Body of pancreas (tissue), 4 donors: ENCODE measurements at regions not wholly inside any gene's neighbourhood (a gene's known extent, or its start where the extent isn't known, plus 50 kb on each side); places are given as distances from the start of the nearest gene placed in this dataset.

ENCODE experiments used
- ATAC-seq: fragments of 150-250 bp; one replicate; pipeline ENCODE4 v1.9.1; 2016
- DNase-seq, 4 donors: peaks; one replicate each; pipeline ENCODE4 v3.0.0-alpha.2; 2019
- H3K27ac ChIP-seq, 4 donors: fragments of 200-600 bp; sonication (generic); 1 replicate in 3 of 4; 2 replicates in 1 of 4; pipeline versions ENCODE4 v1.5.1 to v1.6.1; 2016 to 2019; ENCODE audit warnings: mild to moderate bottlenecking in 1 of 4, mixed read lengths in 1 of 4, moderate library complexity in 1 of 4
- H3K27me3 ChIP-seq, 2 donors: fragments of 200-600 bp; sonication (generic); one replicate each; pipeline ENCODE4 v1.6.0; 2016; ENCODE audit warnings: mild to moderate bottlenecking in 1 of 2
- H3K36me3 ChIP-seq, 2 donors: fragments of 200-600 bp; sonication (generic); replicated peaks in 1 of 2; 2 replicates each; pipeline ENCODE4 v1.5.1; 2016; ENCODE audit warnings: low read depth in 2 of 2; ENCODE audit not compliant: insufficient read depth in 1 of 2
- H3K4me1 ChIP-seq: fragments of 200-600 bp; sonication (generic); one replicate; pipeline ENCODE4 v1.6.0; 2016
- H3K4me3 ChIP-seq, 2 donors: fragments of 200-600 bp; sonication (generic); 1 replicate in 1 of 2; 2 replicates in 1 of 2; pipeline ENCODE4 v1.5.1; 2016 to 2019
- H3K9me3 ChIP-seq, 3 donors: fragments of 200-600 bp; sonication (generic); 1 replicate in 2 of 3; 2 replicates in 1 of 3; pipeline ENCODE4 v1.5.1; 2016
- POLR2A ChIP-seq, 3 donors: fragments of 450-650 bp; IDR thresholded peaks; one replicate each; pipeline ENCODE4 v1.6.1; 2016; ENCODE audit warnings: antibody characterized with exemption in 3 of 3, mild to moderate bottlenecking in 2 of 3
- WGBS, 2 donors: methylation state at CpG; one replicate each; pipeline ENCODE4 v1.1.5; 2017; 5-methylcytosine and 5-hydroxymethylcytosine counted together
- intact Hi-C: fragments of 100-400 bp; cut with DNase I; formaldehyde crosslinking; loops from one replicate; pipeline ENCODE4 v1.15.1; 2023
- TF ChIP-seq, protein P1 (sequence below), 7 experiments: fragments of 450-650 bp in 4 of 7; fragments of 200-600 bp in 3 of 7; sonication (generic) in 3 of 7; IDR thresholded peaks; one replicate each; pipeline ENCODE4 v1.5.1; 2016 to 2019; ENCODE audit warnings: antibody characterized with exemption in 7 of 7

DNA sequence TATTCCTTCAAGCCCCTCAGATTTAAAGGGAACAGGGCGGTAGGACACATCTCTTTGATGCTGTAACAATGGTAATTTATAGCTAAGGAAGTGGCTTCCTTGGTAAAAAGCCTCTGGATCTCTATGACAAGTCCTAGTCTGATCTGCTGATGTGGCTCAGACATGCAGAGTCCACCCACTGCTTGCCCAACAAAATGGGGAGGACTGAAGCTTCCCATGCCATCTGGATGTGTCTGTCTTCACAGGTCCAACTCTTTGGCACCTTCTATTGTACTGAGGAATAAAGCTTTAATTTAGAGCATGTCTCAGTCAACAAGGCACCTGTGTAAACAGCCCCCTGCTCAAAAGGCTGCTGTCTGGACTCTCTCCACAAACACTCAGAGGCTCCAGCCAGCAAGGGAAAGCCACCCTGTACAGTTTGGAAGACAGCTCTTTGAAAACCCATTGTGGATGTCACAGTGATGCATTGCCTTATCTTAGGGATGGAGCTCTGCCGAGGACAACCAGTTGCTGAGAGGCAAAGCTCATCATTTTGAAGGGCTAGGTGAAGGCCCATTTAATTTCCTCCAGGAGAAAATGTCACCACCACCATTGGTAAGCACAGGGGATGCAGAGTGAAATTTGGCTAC is 348.6 kb upstream of the GRM7 start:
- H3K4me1 ChIP-seq = no peaks in the 10 kb centered on the region
- intact Hi-C loops = no loop called here
- no peak for ATAC-seq

DNA sequence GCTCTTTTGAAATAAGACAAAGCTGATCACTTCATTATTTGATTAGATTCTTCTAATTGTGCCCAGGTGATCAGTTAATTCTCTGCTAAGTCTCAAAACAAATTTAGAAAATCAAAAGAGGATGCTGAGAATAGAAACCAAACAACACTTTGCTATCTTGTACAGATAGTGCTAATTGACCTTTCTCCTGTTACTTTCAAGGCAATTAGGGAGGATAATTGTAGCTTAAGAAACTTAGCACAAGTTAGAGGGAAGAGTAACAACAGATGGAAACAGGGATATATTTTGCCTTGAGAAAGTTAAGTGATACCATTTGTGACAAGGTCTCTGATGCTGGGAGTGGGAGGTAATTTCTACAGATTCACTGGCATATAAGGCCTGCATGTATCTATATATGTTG is 344.8 kb upstream of the GRM7 start:
- no peak overlapping the region for H3K4me3 ChIP-seq
- no peak for DNase-seq
- TF ChIP-seq POLR2A (IDR thresholded peaks at IDR 0.05) = no peak
- TF ChIP-seq, protein P1, sequence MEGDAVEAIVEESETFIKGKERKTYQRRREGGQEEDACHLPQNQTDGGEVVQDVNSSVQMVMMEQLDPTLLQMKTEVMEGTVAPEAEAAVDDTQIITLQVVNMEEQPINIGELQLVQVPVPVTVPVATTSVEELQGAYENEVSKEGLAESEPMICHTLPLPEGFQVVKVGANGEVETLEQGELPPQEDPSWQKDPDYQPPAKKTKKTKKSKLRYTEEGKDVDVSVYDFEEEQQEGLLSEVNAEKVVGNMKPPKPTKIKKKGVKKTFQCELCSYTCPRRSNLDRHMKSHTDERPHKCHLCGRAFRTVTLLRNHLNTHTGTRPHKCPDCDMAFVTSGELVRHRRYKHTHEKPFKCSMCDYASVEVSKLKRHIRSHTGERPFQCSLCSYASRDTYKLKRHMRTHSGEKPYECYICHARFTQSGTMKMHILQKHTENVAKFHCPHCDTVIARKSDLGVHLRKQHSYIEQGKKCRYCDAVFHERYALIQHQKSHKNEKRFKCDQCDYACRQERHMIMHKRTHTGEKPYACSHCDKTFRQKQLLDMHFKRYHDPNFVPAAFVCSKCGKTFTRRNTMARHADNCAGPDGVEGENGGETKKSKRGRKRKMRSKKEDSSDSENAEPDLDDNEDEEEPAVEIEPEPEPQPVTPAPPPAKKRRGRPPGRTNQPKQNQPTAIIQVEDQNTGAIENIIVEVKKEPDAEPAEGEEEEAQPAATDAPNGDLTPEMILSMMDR (IDR thresholded peaks at IDR 0.05) = no peak
- intact Hi-C loops = no loop called here
- no peaks in the 10 kb centered on the region for H3K9me3 ChIP-seq
- no peaks in the 10 kb centered on the region for H3K4me1 ChIP-seq
- no peak for ATAC-seq
- H3K36me3 ChIP-seq = no peaks in the 10 kb centered on the region
- H3K27me3 ChIP-seq = no peaks in the 10 kb centered on the region
- H3K27ac ChIP-seq = no peak overlapping the region

More for the DNA sequence above, 348.6 kb upstream of the GRM7 start:
- no peak for TF ChIP-seq POLR2A (IDR thresholded peaks at IDR 0.05)
- TF ChIP-seq, protein P1 (IDR thresholded peaks at IDR 0.05) = no peak
- 67 to 71% methylated on average over 2 of the region's 2 CpGs for WGBS, 2 donors
- Histone ChIP-seq H3K4me3 (no peak overlapping the region), H3K9me3 (no peaks in the 10 kb centered on the region), H3K27ac (no peak overlapping the region), H3K27me3 (no peaks in the 10 kb centered on the region), H3K36me3 (no peaks in the 10 kb centered on the region)
- DNase-seq = no peak

DNA sequence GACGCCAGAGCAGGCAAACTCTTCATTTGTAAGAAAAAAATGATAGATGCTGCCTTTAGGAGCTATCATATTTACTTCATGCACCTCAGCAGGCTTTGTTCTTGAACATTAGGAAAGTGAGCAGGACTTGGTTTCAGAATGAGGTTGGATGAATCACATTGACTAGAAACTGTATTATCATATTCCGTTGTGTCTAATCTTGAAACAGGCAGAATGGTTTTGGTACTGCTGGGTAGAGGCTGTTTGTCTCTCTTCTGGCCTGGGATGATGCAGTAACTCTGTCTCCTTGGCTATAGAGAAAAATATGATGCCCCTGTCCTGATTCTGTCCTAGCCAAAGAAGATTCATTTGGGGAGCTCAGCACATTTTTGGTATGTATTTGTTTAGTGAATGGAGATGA is 344.2 kb upstream of the GRM7 start:
- no peak for DNase-seq
- 67 to 75% methylated on average over 2 of the region's 2 CpGs for WGBS, 2 donors

DNA sequence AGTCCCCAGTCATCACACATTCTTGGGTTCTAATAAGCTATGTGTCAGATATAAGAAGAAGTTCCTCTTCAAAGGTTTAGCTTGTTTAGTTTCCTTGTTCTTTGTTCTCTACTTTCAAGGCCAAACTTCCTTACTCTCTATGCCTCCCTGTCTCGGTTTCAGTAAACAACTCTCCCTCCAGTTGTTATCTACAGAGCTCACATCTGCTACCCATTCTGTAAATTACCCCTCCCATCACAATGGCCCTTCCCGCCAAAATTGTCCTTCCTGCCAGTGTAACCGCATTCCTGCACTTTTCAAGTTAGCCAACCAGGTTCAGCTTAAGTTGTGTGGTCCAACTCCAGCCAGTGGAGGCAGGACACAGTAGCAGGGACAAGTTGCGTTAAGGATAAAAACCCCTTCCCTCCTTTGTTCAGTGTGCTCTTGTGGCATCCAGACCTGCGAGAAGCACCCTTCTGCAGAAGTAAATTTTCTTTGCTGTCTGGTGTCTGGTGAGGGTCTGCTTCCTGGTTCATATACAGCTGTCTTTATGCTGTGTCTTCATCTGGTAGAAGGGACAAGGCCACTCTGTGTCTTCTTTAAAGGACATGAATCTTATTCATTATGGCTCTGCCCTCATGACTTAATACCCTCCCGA is 342.1 kb upstream of the GRM7 start:
- Histone ChIP-seq H3K27me3 (no peaks in the 10 kb centered on the region), H3K4me3 (no peak overlapping the region), H3K9me3 (no peaks in the 10 kb centered on the region), H3K36me3 (no peaks in the 10 kb centered on the region), H3K27ac (no peak overlapping the region), H3K4me1 (no peaks in the 10 kb centered on the region)
- 70 to 74% methylated on average over 6 of the region's 6 CpGs for WGBS, 2 donors
- no peak for ATAC-seq
- no peak for DNase-seq
- intact Hi-C loops = no loop called here
- TF ChIP-seq, protein P1 (IDR thresholded peaks at IDR 0.05) = no peak
- TF ChIP-seq POLR2A (IDR thresholded peaks at IDR 0.05) = no peak

More for the DNA sequence above, 344.2 kb upstream of the GRM7 start:
- Histone ChIP-seq H3K4me1 (no peaks in the 10 kb centered on the region), H3K9me3 (no peaks in the 10 kb centered on the region), H3K27me3 (no peaks in the 10 kb centered on the region), H3K36me3 (no peaks in the 10 kb centered on the region), H3K27ac (no peak overlapping the region), H3K4me3 (no peak overlapping the region)
- no peak for TF ChIP-seq POLR2A (IDR thresholded peaks at IDR 0.05)
- intact Hi-C loops = no loop called here
- no peak for ATAC-seq

DNA sequence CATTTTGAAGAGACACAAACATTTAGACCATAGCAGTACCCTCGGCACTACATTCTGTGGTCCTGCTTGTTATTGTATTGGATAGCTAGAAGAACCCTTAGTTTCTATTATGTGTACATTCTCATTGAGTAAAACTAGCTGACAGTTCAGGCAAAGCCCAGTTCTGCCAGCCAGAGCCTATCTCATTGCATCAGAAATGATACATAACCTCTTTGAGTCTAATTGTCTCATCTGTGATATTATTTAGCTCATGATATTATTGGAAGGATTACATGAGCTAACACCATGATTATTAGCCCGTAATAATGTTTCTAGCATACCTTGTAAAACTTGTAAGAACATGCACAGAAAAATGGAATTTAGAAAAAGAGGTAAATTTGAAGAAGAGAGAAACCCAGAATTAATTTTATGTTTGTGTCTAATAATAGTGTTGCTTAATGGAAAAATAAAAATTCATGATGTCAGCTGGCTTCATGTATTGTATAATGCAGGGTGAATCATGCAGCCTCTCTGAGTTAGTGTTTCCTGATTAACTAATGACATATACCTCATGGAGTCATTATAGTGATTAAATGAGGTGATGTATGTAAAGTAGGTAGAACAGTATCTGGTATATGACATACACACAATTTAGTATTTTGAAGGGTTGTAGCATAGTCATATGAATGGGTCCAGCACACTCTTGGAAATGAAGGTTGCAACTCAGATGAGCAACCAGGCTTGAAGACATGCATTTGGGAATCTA is 339.4 kb upstream of the GRM7 start:
- intact Hi-C loops = no loop called here
- DNase-seq (no peak), ATAC-seq (no peak)
- 91 to 95% methylated on average over 2 of the region's 2 CpGs for WGBS, 2 donors
- TF ChIP-seq, protein P1 (IDR thresholded peaks at IDR 0.05) = no peak
- TF ChIP-seq POLR2A (IDR thresholded peaks at IDR 0.05) = no peak
- H3K4me1 ChIP-seq = peaks cover 5% of the 10 kb centered on the region
- H3K9me3 ChIP-seq = no peaks in the 10 kb centered on the region
- H3K4me3 ChIP-seq = no peak overlapping the region
- H3K27me3 ChIP-seq = no peaks in the 10 kb centered on the region
- H3K36me3 ChIP-seq = no peaks in the 10 kb centered on the region
- H3K27ac ChIP-seq = no peak overlapping the region
